GM12891 (cell line): ENCODE measurements at regions not wholly inside any gene's neighbourhood (a gene's known extent, or its start where the extent isn't known, plus 50 kb on each side); places are given as distances from the start of the nearest gene placed in this dataset.
"Not testable (repeated sequence)": the region's sequence is repeated elsewhere in the genome, so short reads cannot be mapped to it uniquely, and the experiment has no call there.

Experiments
- POLR2A ChIP-seq: IDR thresholded peaks from 2 replicates; pipeline ENCODE4 v1.6.1; 2011; ENCODE audit warnings: low read depth, low read length, control low read depth
- POLR2AphosphoS5 ChIP-seq: IDR thresholded peaks from 2 replicates; pipeline ENCODE4 v1.6.1; 2011; ENCODE audit warnings: low read depth, low read length, control low read depth
- POU2F2 ChIP-seq: IDR thresholded peaks from 2 replicates; pipeline ENCODE4 v1.6.1; 2011; ENCODE audit warnings: low read depth, mild to moderate bottlenecking, control low read depth, low read length, moderate library complexity
- TAF1 ChIP-seq: IDR thresholded peaks from 2 replicates; pipeline ENCODE4 v1.6.1; 2011; ENCODE audit warnings: low read depth, low read length, control low read depth

- not testable (repeated sequence) for TF ChIP-seq POLR2AphosphoS5, POU2F2, TAF1, POLR2A
Measured at GRCh38 chrY:3974362-3974761, 395.5 kb downstream of the TGIF2LY start.
